GM23338 (cell line): ENCODE measurements at regions not wholly inside any gene's neighbourhood (a gene's known extent, or its start where the extent isn't known, plus 50 kb on each side); places are given as distances from the start of the nearest gene placed in this dataset.

Experiments
- CREB1 ChIP-seq: fragments of 250-450 bp; sonication (Bioruptor Pico); IDR thresholded peaks from 2 replicates; pipeline ENCODE4 v1.5.0; 2020; ENCODE audit warnings: low read depth, mild to moderate bottlenecking, moderate library complexity
- EZH2 ChIP-seq: fragments of 200-600 bp; sonication (generic); IDR thresholded peaks from one replicate; pipeline ENCODE4 v1.8.0; 2017; ENCODE audit warnings: antibody characterized with exemption, mild to moderate bottlenecking, low read depth; ENCODE audit not compliant: unreplicated experiment
- NANOG ChIP-seq: IDR thresholded peaks from 2 replicates; pipeline ENCODE4 v1.6.1; 2016; ENCODE audit warnings: antibody characterized with exemption, borderline replicate concordance
- POLR2AphosphoS5 ChIP-seq: IDR thresholded peaks from 2 replicates; pipeline ENCODE4 v1.6.1; 2016; ENCODE audit warnings: antibody characterized with exemption, low read depth
- TF ChIP-seq, protein P1 (sequence below), 2 experiments: fragments of 200-600 bp in 1 of 2; sonication (generic) in 1 of 2; conservative IDR thresholded peaks; 2 replicates each; pipeline versions ENCODE4 v1.5.1 to v1.6.1; 2016 to 2017; ENCODE audit warnings: antibody characterized with exemption in 2 of 2, low read depth in 2 of 2, mild to moderate bottlenecking in 2 of 2, moderate library complexity in 1 of 2
- TF ChIP-seq, protein P2 (sequence below): IDR thresholded peaks from one replicate; pipeline ENCODE4 v1.6.1; 2018; ENCODE audit warnings: antibody characterized with exemption; ENCODE audit not compliant: unreplicated experiment

DNA sequence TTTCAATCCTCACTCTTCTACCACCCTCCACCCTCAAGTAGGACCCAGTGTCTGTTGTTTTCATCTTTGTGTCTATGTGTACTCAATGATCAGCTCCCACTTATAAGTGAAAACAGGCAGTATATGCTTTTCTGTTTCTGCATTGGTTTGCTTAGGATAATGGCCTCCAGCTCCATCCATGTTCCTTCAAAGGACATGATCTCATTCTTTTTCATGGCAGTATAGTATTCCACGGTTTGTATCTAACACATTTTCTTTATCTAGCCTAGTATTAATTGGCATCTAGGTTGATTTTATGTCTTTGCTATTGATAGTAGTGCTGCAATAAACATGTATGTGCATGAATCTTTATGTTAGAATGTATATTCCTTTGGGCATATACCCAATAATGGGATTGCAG, 259.8 kb upstream of the KIF2A start:
- TF ChIP-seq EZH2 (no peak), POLR2AphosphoS5 (no peak), CREB1 (CRISPR knock-in tag) (no peak), NANOG (no peak)
- TF ChIP-seq, protein P1, sequence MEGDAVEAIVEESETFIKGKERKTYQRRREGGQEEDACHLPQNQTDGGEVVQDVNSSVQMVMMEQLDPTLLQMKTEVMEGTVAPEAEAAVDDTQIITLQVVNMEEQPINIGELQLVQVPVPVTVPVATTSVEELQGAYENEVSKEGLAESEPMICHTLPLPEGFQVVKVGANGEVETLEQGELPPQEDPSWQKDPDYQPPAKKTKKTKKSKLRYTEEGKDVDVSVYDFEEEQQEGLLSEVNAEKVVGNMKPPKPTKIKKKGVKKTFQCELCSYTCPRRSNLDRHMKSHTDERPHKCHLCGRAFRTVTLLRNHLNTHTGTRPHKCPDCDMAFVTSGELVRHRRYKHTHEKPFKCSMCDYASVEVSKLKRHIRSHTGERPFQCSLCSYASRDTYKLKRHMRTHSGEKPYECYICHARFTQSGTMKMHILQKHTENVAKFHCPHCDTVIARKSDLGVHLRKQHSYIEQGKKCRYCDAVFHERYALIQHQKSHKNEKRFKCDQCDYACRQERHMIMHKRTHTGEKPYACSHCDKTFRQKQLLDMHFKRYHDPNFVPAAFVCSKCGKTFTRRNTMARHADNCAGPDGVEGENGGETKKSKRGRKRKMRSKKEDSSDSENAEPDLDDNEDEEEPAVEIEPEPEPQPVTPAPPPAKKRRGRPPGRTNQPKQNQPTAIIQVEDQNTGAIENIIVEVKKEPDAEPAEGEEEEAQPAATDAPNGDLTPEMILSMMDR (conservative IDR thresholded peaks at IDR 0.05; ENCODE audit: low read depth in 2 of 2): no peak
- TF ChIP-seq, protein P2, sequence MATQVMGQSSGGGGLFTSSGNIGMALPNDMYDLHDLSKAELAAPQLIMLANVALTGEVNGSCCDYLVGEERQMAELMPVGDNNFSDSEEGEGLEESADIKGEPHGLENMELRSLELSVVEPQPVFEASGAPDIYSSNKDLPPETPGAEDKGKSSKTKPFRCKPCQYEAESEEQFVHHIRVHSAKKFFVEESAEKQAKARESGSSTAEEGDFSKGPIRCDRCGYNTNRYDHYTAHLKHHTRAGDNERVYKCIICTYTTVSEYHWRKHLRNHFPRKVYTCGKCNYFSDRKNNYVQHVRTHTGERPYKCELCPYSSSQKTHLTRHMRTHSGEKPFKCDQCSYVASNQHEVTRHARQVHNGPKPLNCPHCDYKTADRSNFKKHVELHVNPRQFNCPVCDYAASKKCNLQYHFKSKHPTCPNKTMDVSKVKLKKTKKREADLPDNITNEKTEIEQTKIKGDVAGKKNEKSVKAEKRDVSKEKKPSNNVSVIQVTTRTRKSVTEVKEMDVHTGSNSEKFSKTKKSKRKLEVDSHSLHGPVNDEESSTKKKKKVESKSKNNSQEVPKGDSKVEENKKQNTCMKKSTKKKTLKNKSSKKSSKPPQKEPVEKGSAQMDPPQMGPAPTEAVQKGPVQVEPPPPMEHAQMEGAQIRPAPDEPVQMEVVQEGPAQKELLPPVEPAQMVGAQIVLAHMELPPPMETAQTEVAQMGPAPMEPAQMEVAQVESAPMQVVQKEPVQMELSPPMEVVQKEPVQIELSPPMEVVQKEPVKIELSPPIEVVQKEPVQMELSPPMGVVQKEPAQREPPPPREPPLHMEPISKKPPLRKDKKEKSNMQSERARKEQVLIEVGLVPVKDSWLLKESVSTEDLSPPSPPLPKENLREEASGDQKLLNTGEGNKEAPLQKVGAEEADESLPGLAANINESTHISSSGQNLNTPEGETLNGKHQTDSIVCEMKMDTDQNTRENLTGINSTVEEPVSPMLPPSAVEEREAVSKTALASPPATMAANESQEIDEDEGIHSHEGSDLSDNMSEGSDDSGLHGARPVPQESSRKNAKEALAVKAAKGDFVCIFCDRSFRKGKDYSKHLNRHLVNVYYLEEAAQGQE: no peak
